IMR-90 (cell line): ENCODE measurements at regions not wholly inside any gene's neighbourhood (a gene's known extent, or its start where the extent isn't known, plus 50 kb on each side); places are given as distances from the start of the nearest gene placed in this dataset.

Experiments used
- ATAC-seq: fragments of 200-7000 bp; cut with Tn5 transposase; 2 replicates; pipeline ENCODE4 v1.9.1; 2020; ENCODE audit warnings: low read depth, mild to moderate bottlenecking, moderate library complexity
- BruUV-seq: library from RNA; stranded (reverse); fragments of 400-500 nt; replicated peaks from 2 replicates; lab custom pipeline; 2021; lab: Mats Ljungman, UMichigan
- CTCF ChIA-PET: fragments of 300-600 bp; formaldehyde crosslinking; extraction: SDS; loops from one replicate; lab custom pipeline; 2021; ENCODE audit warnings: antibody characterized with exemption; lab: Yijun Ruan, JAX
- POLR2A ChIA-PET: fragments of 300-600 bp; sonication (Branson Sonifier 250); formaldehyde crosslinking; loops from one replicate; lab custom pipeline; 2022; ENCODE audit warnings: antibody characterized with exemption; ENCODE audit not compliant: unreplicated experiment; lab: Charles Lee
- DNase-seq: peaks from one replicate; pipeline ENCODE4 v3.0.0; 2013
- H2AFZ ChIP-seq: replicated peaks from 2 replicates; pipeline ENCODE3; 2013; ENCODE audit warnings: low read length, mild to moderate bottlenecking; ENCODE audit not compliant: poor library complexity
- H2AK5ac ChIP-seq: 2 replicates; pipeline ENCODE4 v1.6.1; 2013; ENCODE audit warnings: low read depth, low read length, inconsistent platforms
- H2AK9ac ChIP-seq: replicated peaks from 2 replicates; pipeline ENCODE3; 2013; ENCODE audit warnings: mild to moderate bottlenecking, low read depth, low read length, moderate library complexity; ENCODE audit not compliant: poor library complexity
- H2BK120ac ChIP-seq: 2 replicates; pipeline ENCODE4 v1.6.1; 2013; ENCODE audit warnings: low read depth, low read length, inconsistent platforms
- H2BK15ac ChIP-seq: 3 replicates; pipeline ENCODE4 v1.6.1; 2013; ENCODE audit warnings: low read depth, low read length, inconsistent platforms
- H2BK20ac ChIP-seq: 2 replicates; pipeline ENCODE4 v1.6.1; 2013; ENCODE audit warnings: low read depth, mild to moderate bottlenecking, inconsistent platforms, low read length, moderate library complexity
- H2BK5ac ChIP-seq: 2 replicates; pipeline ENCODE4 v1.6.1; 2013; ENCODE audit warnings: mild to moderate bottlenecking, low read depth, low read length, inconsistent platforms; ENCODE audit not compliant: poor library complexity, severe bottlenecking
- H3K14ac ChIP-seq: replicated peaks from 2 replicates; pipeline ENCODE4 v1.6.1; 2013; ENCODE audit warnings: low read depth, low read length, inconsistent platforms
- H3K18ac ChIP-seq: 2 replicates; pipeline ENCODE4 v1.6.1; 2013; ENCODE audit warnings: low read depth, low read length, control low read depth
- H3K23ac ChIP-seq: 2 replicates; pipeline ENCODE4 v1.6.1; 2013; ENCODE audit warnings: low read depth, low read length, inconsistent platforms
- H3K27ac ChIP-seq: 2 replicates; pipeline ENCODE4 v1.5.1; 2013; ENCODE audit warnings: mild to moderate bottlenecking, control low read depth, low read length; ENCODE audit not compliant: insufficient read depth
- H3K27me3 ChIP-seq: 2 replicates; pipeline ENCODE4 v1.6.1; 2013; ENCODE audit warnings: low read length; ENCODE audit not compliant: control insufficient read depth, insufficient read depth
- H3K36me3 ChIP-seq: 2 replicates; pipeline ENCODE4 v1.6.1; 2013; ENCODE audit warnings: low read length, mixed read lengths; ENCODE audit not compliant: control insufficient read depth, insufficient read depth
- H3K4ac ChIP-seq: 2 replicates; pipeline ENCODE4 v1.6.1; 2013; ENCODE audit warnings: low read depth, low read length, inconsistent platforms
- H3K4me1 ChIP-seq: 2 replicates; pipeline ENCODE4 v1.6.1; 2013; ENCODE audit warnings: low read length, mixed read lengths; ENCODE audit not compliant: control insufficient read depth, insufficient read depth
- H3K4me2 ChIP-seq: 2 replicates; pipeline ENCODE4 v1.6.1; 2013; ENCODE audit warnings: low read depth, mild to moderate bottlenecking, control low read depth, low read length, moderate library complexity
- H3K4me3 ChIP-seq: 2 replicates; pipeline ENCODE4 v1.5.1; 2013; ENCODE audit warnings: low read depth, mild to moderate bottlenecking, control low read depth, low read length, moderate library complexity; ENCODE audit not compliant: insufficient read depth
- H3K56ac ChIP-seq: 2 replicates; pipeline ENCODE4 v1.6.1; 2013; ENCODE audit warnings: low read length, inconsistent platforms; ENCODE audit not compliant: insufficient read depth; ENCODE audit errors: extremely low read depth
- H3K79me1 ChIP-seq, 2 experiments: 2 replicates each; pipeline ENCODE4 v1.6.1; 2013; ENCODE audit warnings: low read length in 2 of 2, inconsistent platforms in 1 of 2, low read depth in 1 of 2
- H3K9ac ChIP-seq: 2 replicates; pipeline ENCODE4 v1.6.1; 2013; ENCODE audit warnings: low read depth, low read length, control low read depth
- H3K9me1 ChIP-seq: 2 replicates; pipeline ENCODE4 v1.6.1; 2013; ENCODE audit warnings: low read length, inconsistent platforms; ENCODE audit not compliant: insufficient read depth
- H3K9me3 ChIP-seq: 2 replicates; pipeline ENCODE4 v1.6.1; 2013; ENCODE audit warnings: low read length; ENCODE audit not compliant: control insufficient read depth, insufficient read depth
- H4K20me1 ChIP-seq: 2 replicates; pipeline ENCODE4 v1.6.1; 2013; ENCODE audit warnings: low read length, inconsistent platforms; ENCODE audit not compliant: insufficient read depth
- H4K5ac ChIP-seq: 2 replicates; pipeline ENCODE4 v1.6.1; 2013; ENCODE audit warnings: mild to moderate bottlenecking, low read depth, low read length, control low read depth
- H4K8ac ChIP-seq, 2 experiments: 2 replicates each; pipeline ENCODE4 v1.6.1; 2013; ENCODE audit warnings: low read depth in 2 of 2, low read length in 2 of 2, control low read depth in 1 of 2, inconsistent platforms in 1 of 2
- H4K91ac ChIP-seq: 2 replicates; pipeline ENCODE4 v1.6.1; 2013; ENCODE audit warnings: low read depth, low read length, inconsistent platforms; ENCODE audit not compliant: insufficient read depth
- CEBPB ChIP-seq: IDR thresholded peaks from 2 replicates; pipeline ENCODE4 v1.6.1; 2012; ENCODE audit warnings: low read depth, low read length, improper control_type of control experiment
- CHD1 ChIP-seq: IDR thresholded peaks from 2 replicates; pipeline ENCODE4 v1.6.1; 2012; ENCODE audit warnings: low read depth, low read length, improper control_type of control experiment
- MXI1 ChIP-seq: IDR thresholded peaks from 2 replicates; pipeline ENCODE4 v1.6.1; 2012; ENCODE audit warnings: low read depth, mild to moderate bottlenecking, low read length, moderate library complexity, borderline replicate concordance
- RCOR1 ChIP-seq: IDR thresholded peaks from 2 replicates; pipeline ENCODE4 v1.6.1; 2012; ENCODE audit warnings: mild to moderate bottlenecking, low read length, improper control_type of control experiment; ENCODE audit not compliant: insufficient replicate concordance
- RFX5 ChIP-seq: IDR thresholded peaks from 2 replicates; pipeline ENCODE4 v1.8.0; 2012; ENCODE audit warnings: low read depth, mild to moderate bottlenecking, low read length, moderate library complexity
- WGBS, 2 experiments: methylation state at CpG; one replicate each; pipeline versions ENCODE4 v1.1.5 to v1.1.7; 2013; ENCODE audit warnings: missing lambda C conversion rate in 2 of 2; ENCODE audit not compliant: insufficient read length in 1 of 2; ENCODE audit errors: extremely low coverage in 2 of 2; 5-methylcytosine and 5-hydroxymethylcytosine counted together
- dilution Hi-C: fragments of 300-500 bp; cut with HindIII; formaldehyde crosslinking; loops from one replicate; pipeline ENCODE4 v1.14.3; 2018; ENCODE audit warnings: low sequenced_read_pairs; ENCODE audit not compliant: unreplicated experiment
- in situ Hi-C: fragments of 300-500 bp; cut with MboI; formaldehyde crosslinking; loops from 3 replicates; pipeline ENCODE4 v1.14.3; 2019; ENCODE audit warnings: low sequenced_read_pairs, inconsistent platforms, mixed read lengths
- intact Hi-C: fragments of 100-400 bp; cut with micrococcal nuclease; formaldehyde crosslinking; loops from 2 replicates; pipeline ENCODE4 v1.10.0; 2022

GRCh38 chr5:135221187-135221473 lies 177.9 kb downstream of the MACROH2A1 start:
- Histone ChIP-seq H2BK20ac (no peak overlapping the region), H3K27me3 (peaks cover 5% of the 10 kb centered on the region; the same call in 1 of the 2 replicates), H4K8ac (no peak overlapping the region), H2BK5ac (no peak overlapping the region), H3K56ac (no peak overlapping the region), H3K4me1 (peaks cover 2% of the 10 kb centered on the region; the same call in 1 of the 2 replicates), H3K4me3 (no peak overlapping the region), H2AK9ac (no peak overlapping the region), H3K79me1 (peaks cover 0 to 4% of the 10 kb centered on the region in 2 experiments; a peak in 1 of 4 replicates), H3K4me2 (no peak overlapping the region), H3K14ac (no peak overlapping the region), H3K36me3 (no peaks in the 10 kb centered on the region), H3K27ac (no peak overlapping the region), H3K9ac (no peak overlapping the region), H4K91ac (no peak overlapping the region), H3K18ac (no peak overlapping the region), H2AK5ac (peak overlapping the region; percentile 62; the same call in 1 of the 2 replicates), H3K9me1 (peaks cover 7% of the 10 kb centered on the region; the same call in 1 of the 2 replicates), H3K9me3 (no peaks in the 10 kb centered on the region), H2BK120ac (no peak overlapping the region), H2AFZ (no peak overlapping the region), H3K4ac (no peak overlapping the region), H3K23ac (no peak overlapping the region), H4K20me1 (no peaks in the 10 kb centered on the region), H4K5ac (no peak overlapping the region), H2BK15ac (peak overlapping the region; percentile 64; the same call in 1 of the 3 replicates)
- in situ Hi-C loops (no loop called here), intact Hi-C loops (no loop called here), dilution Hi-C loops (no loop called here)
- ATAC-seq (no peak), DNase-seq (no peak)
- ChIA-PET CTCF (interaction anchor here (0.6 kb wide), 1 partner anchor 186 kb away, joined by 3 read pairs; no protein-coding TSS in a partner anchor), POLR2A (no interaction called here)
- no peak for TF ChIP-seq RFX5
- TF ChIP-seq CHD1: no peak
- no peak for TF ChIP-seq MXI1
- TF ChIP-seq CEBPB: no peak
- no peak for TF ChIP-seq RCOR1
- no TSS peak for BruUV-seq
- 100% methylated on average over 2 of the region's 3 CpGs; no CpG with 5 or more reads in 1 of the 2 experiments for WGBS, 2 experiments
